Stomach (tissue), 4 donors: ENCODE measurements at regions not wholly inside any gene's neighbourhood (a gene's known extent, or its start where the extent isn't known, plus 50 kb on each side); places are given as distances from the start of the nearest gene placed in this dataset.

Source experiments
- CTCF ChIP-seq, 7 experiments: fragments of 450-650 bp in 4 of 7; fragments of 200-600 bp in 3 of 7; sonication (generic) in 3 of 7; IDR thresholded peaks; one replicate each; pipeline ENCODE4 v1.5.1; 2016 to 2019; ENCODE audit warnings: antibody characterized with exemption in 7 of 7, control low read depth in 2 of 7, mild to moderate bottlenecking in 1 of 7
- POLR2A ChIP-seq, 4 donors: fragments of 450-650 bp; IDR thresholded peaks; one replicate each; pipeline ENCODE4 v1.6.1; 2016; ENCODE audit warnings: antibody characterized with exemption in 4 of 4, control low read depth in 2 of 4, mild to moderate bottlenecking in 1 of 4, moderate library complexity in 1 of 4

- no peak for TF ChIP-seq POLR2A (IDR thresholded peaks at IDR 0.05)
- TF ChIP-seq CTCF (IDR thresholded peaks at IDR 0.05) = no peak
Observed at GRCh38 chr18:34075963-34076860, 148.5 kb downstream of the NOL4 start.
